C4-2B (cell line): ENCODE measurements at regions not wholly inside any gene's neighbourhood (a gene's known extent, or its start where the extent isn't known, plus 50 kb on each side); places are given as distances from the start of the nearest gene placed in this dataset.

Experiments used
- H3K27ac ChIP-seq: fragments of 450-650 bp; 2 replicates; pipeline ENCODE4 v1.5.1; 2017
- CTCF ChIP-seq: fragments of 450-650 bp; conservative IDR thresholded peaks from 2 replicates; pipeline ENCODE4 v1.5.1; 2017; ENCODE audit warnings: mild to moderate bottlenecking
- ZFX ChIP-seq: fragments of 450-650 bp; IDR thresholded peaks from 2 replicates; pipeline ENCODE4 v1.6.1; 2017

DNA sequence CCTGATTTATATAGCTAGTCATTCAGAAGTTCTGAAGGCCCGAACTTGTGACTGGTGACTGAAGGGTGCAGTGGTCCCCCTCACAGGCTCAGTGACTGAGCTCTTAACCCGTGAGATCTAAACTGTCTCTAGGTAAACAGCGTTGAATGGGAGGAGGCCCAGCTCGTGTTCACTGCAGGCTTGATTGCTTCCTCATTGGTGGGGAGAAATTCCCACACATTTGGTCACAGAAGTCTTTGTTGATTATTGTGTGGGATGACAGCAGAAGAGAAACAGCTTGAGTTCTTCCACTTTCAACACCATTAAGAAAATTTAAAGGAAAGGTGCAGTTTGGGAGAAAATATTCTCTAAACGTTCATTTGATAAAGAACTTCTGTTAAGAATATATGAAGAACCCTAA is 1178.0 kb downstream of the UQCRFS1 start:
- H3K27ac ChIP-seq, result no peak overlapping the region
- TF ChIP-seq ZFX (no peak), CTCF (no peak)

DNA sequence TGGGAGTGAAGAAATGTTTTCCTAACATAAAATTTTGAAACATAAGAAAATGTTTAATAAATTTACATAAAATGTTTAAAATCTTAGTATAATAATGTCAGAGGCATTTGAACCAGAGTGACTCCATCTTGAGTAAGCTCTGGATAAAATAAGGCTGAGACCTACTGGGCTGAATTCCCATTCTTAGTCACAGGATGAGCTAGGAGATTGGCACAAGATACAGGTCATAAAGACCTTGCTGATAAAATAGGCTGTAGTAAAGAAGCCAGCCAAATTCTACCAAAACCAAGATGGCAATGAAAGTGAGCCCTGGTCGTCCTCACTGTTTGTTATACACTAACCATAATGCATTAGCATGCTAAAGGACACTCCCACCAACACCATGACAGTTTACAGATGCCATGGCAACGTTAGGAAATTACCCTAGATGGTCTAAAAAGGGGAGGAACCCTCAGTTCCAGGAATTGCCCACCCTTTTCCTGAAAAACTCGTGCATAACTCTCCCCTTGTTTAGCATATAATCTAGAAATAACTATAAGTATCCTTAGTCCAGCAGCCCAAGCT is 1184.0 kb downstream of the UQCRFS1 start:
- TF ChIP-seq CTCF (no peak), ZFX (no peak)
- no peak overlapping the region for H3K27ac ChIP-seq

GRCh38 chr19:28027116-28027515 is 1185.8 kb downstream of the UQCRFS1 start:
- no peak overlapping the region for H3K27ac ChIP-seq
- no peak for TF ChIP-seq CTCF
- no peak for TF ChIP-seq ZFX

GRCh38 chr19:28026636-28027035 is 1186.3 kb downstream of the UQCRFS1 start:
- TF ChIP-seq ZFX, result no peak
- no peak for TF ChIP-seq CTCF
- no peak overlapping the region for H3K27ac ChIP-seq

GRCh38 chr19:28024920-28025319 is 1188.0 kb downstream of the UQCRFS1 start:
- no peak for TF ChIP-seq ZFX
- no peak for TF ChIP-seq CTCF

GRCh38 chr19:28023064-28023463 is 1189.9 kb downstream of the UQCRFS1 start:
- TF ChIP-seq ZFX, result no peak
- no peak for TF ChIP-seq CTCF
- no peak overlapping the region for H3K27ac ChIP-seq

More at GRCh38 chr19:28024920-28025319, 1188.0 kb downstream of the UQCRFS1 start:
- H3K27ac ChIP-seq, result no peak overlapping the region

GRCh38 chr19:28022506-28022905 is 1190.4 kb downstream of the UQCRFS1 start:
- H3K27ac ChIP-seq, result no peak overlapping the region
- TF ChIP-seq ZFX (no peak), CTCF (no peak)
